Thymus (tissue), 11 donors: ENCODE measurements at regions not wholly inside any gene's neighbourhood (a gene's known extent, or its start where the extent isn't known, plus 50 kb on each side); places are given as distances from the start of the nearest gene placed in this dataset.

Experiments
- DNase-seq, 9 donors: peaks; one replicate each; pipeline ENCODE4 v3.0.0-alpha.2; 2013; ENCODE audit warnings: low spot score in 9 of 9, low read depth in 6 of 9, missing footprints in 1 of 9
- H3K27ac ChIP-seq, 2 donors: one replicate each; pipeline ENCODE4 v1.5.1; 2013; ENCODE audit warnings: control low read depth in 1 of 2, low read depth in 1 of 2, low read length in 1 of 2, mild to moderate bottlenecking in 1 of 2, moderate library complexity in 1 of 2
- H3K27me3 ChIP-seq, 2 donors: one replicate each; pipeline ENCODE4 v1.5.1; 2013; ENCODE audit warnings: low read length in 1 of 2; ENCODE audit not compliant: control insufficient read depth in 2 of 2, insufficient read depth in 1 of 2
- H3K36me3 ChIP-seq, 2 donors: one replicate each; pipeline ENCODE4 v1.5.1; 2013; ENCODE audit warnings: low read length in 1 of 2, mild to moderate bottlenecking in 1 of 2, moderate library complexity in 1 of 2; ENCODE audit not compliant: control insufficient read depth in 2 of 2, insufficient read depth in 2 of 2
- H3K4me1 ChIP-seq, 2 donors: one replicate each; pipeline ENCODE4 v1.5.1; 2013; ENCODE audit warnings: low read length in 2 of 2; ENCODE audit not compliant: control insufficient read depth in 2 of 2, insufficient read depth in 2 of 2
- H3K4me3 ChIP-seq, 2 donors: one replicate each; pipeline ENCODE4 v1.5.1; 2013; ENCODE audit warnings: low read length in 2 of 2, control low read depth in 1 of 2, mild to moderate bottlenecking in 1 of 2
- H3K9me3 ChIP-seq, 2 donors: one replicate each; pipeline ENCODE4 v1.5.1; 2013; ENCODE audit warnings: low read length in 1 of 2, mild to moderate bottlenecking in 1 of 2; ENCODE audit not compliant: control insufficient read depth in 2 of 2, insufficient read depth in 1 of 2
- WGBS: extraction: QIAGEN DNeasy Blood & Tissue Kit; methylation state at CpG from one replicate; pipeline ENCODE4 v1.1.7; 2013; 5-methylcytosine and 5-hydroxymethylcytosine counted together
- donor health status: healthy.

GRCh38 chr1:59243978-59244377 lies 52.9 kb upstream of the FGGY start:
- no peak overlapping the region for H3K4me3 ChIP-seq

GRCh38 chr1:59244891-59245290 lies 52.0 kb upstream of the FGGY start:
- WGBS: 94% methylated on average over 1 of the region's 1 CpG
- no peaks in the 10 kb centered on the region for H3K27me3 ChIP-seq
- H3K4me3 ChIP-seq: no peak overlapping the region
- H3K36me3 ChIP-seq: no peaks in the 10 kb centered on the region
- H3K4me1 ChIP-seq: no peaks in the 10 kb centered on the region
- H3K27ac ChIP-seq: no peak overlapping the region
- no peak for DNase-seq
- H3K9me3 ChIP-seq: peaks cover 0 to 3% of the 10 kb centered on the region in 2 donors

More at GRCh38 chr1:59243978-59244377, 52.9 kb upstream of the FGGY start:
- Histone ChIP-seq H3K9me3 (peaks cover 0 to 3% of the 10 kb centered on the region in 2 donors), H3K27ac (no peak overlapping the region), H3K36me3 (no peaks in the 10 kb centered on the region), H3K4me1 (no peaks in the 10 kb centered on the region), H3K27me3 (no peaks in the 10 kb centered on the region)
- 95% methylated on average over 1 of the region's 1 CpG for WGBS
- no peak for DNase-seq
